ENCODE measurements at regions not wholly inside any gene's neighbourhood (a gene's known extent, or its start where the extent isn't known, plus 50 kb on each side); places are given as distances from the start of the nearest gene placed in this dataset.
"Not testable (repeated sequence)": the region's sequence is repeated elsewhere in the genome, so short reads cannot be mapped to it uniquely, and the experiment has no call there.

DNA sequence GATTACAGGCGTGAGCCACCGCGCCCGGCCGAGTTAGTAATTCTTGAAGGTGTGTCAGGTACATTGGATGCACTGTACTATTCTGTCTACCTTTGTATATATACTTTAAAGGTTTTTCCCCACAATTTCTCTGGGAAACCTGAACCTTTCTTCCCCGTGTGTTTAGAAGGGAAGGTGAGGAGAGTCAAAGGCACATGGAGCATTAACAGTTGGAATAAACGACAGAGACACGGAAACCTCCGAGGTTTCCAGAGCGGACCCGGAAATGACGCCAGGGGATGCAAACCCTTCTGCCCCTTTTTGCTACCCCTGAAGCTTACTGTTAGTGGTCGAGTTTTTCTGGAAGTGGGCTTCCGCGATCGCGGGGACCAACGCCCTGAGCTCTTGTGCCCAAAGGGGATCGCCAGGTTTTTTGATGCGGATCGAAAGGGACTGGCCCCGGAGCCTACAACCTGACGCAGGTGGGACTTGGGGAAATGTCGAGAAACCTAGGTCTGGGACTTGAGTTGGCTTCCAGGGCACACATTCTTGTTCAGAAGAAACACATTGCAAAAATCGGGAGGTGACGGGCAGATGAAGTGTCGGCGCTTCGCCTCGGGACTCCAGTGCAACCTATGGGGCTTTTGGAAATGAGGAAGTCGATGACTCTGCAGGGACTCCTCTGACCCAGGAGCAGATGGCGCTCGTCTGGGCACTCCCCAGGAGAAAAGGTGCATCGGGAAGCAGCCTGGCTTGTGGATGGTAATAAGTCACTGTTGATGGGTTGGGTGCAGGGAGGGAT lies 218.2 kb downstream of the OR2B2 start:
- peak; percentile 63 for DNase-seq (ENCODE audit: extremely low read depth, insufficient read length)
- TF ChIP-seq, protein P1, sequence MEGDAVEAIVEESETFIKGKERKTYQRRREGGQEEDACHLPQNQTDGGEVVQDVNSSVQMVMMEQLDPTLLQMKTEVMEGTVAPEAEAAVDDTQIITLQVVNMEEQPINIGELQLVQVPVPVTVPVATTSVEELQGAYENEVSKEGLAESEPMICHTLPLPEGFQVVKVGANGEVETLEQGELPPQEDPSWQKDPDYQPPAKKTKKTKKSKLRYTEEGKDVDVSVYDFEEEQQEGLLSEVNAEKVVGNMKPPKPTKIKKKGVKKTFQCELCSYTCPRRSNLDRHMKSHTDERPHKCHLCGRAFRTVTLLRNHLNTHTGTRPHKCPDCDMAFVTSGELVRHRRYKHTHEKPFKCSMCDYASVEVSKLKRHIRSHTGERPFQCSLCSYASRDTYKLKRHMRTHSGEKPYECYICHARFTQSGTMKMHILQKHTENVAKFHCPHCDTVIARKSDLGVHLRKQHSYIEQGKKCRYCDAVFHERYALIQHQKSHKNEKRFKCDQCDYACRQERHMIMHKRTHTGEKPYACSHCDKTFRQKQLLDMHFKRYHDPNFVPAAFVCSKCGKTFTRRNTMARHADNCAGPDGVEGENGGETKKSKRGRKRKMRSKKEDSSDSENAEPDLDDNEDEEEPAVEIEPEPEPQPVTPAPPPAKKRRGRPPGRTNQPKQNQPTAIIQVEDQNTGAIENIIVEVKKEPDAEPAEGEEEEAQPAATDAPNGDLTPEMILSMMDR (IDR thresholded peaks at IDR 0.05; ENCODE audit: insufficient read depth, low read length, poor library complexity, severe bottlenecking) = no peak
- H3K36me3 ChIP-seq (ENCODE audit: control insufficient read depth, insufficient read depth, low read length) = no peaks in the 10 kb centered on the region
- peak overlapping the region; percentile 71 for H3K4me3 ChIP-seq (replicated peaks; ENCODE audit: low read depth, low read length)
- H3K27me3 ChIP-seq (replicated peaks; ENCODE audit: control insufficient read depth, insufficient read depth, low read length) = no peaks in the 10 kb centered on the region

GRCh38 chr6:27692133-27692532 lies 219.2 kb upstream of the ZNF184 start:
- not testable (repeated sequence) for H3K27me3 ChIP-seq (replicated peaks; ENCODE audit: control insufficient read depth, insufficient read depth, low read length); DNase-seq (ENCODE audit: extremely low read depth, insufficient read length); H3K36me3 ChIP-seq (ENCODE audit: control insufficient read depth, insufficient read depth, low read length); H3K4me3 ChIP-seq (replicated peaks; ENCODE audit: low read depth, low read length)

DNA sequence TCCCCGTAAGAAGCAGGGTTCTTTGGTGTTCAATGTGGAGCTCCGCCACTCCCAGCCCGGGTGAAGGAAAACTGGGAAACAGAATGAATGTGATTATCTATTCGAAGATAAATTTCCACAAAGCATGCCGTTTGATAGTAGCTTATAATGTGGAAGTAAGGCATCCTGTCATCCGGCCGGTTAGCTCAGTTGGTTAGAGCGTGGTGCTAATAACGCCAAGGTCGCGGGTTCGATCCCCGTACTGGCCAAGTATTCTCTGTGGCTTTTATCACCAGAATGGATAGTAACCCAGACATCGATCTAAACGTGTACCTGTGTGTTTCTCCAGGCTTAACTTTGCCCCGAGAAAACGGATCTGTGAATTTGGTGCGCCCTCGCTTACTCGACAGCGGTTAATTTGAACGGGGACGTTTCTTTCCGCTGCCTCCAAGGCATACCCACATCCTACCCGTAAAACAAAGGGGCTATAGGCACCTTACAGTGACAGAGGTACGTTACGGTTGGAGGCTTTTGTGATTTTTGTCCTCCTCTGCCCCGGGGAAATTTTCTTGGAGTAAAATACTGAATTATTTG lies 215.2 kb upstream of the ZNF184 start:
- TF ChIP-seq, protein P1 (IDR thresholded peaks at IDR 0.05; ENCODE audit: insufficient read depth, low read length, poor library complexity, severe bottlenecking) = no peak
- Histone ChIP-seq H3K4me3 (replicated peaks; ENCODE audit: low read depth, low read length) (peak overlapping the region; percentile 80), H3K27me3 (replicated peaks; ENCODE audit: control insufficient read depth, insufficient read depth, low read length) (no peaks in the 10 kb centered on the region), H3K36me3 (ENCODE audit: control insufficient read depth, insufficient read depth, low read length) (no peaks in the 10 kb centered on the region)
- DNase-seq (ENCODE audit: extremely low read depth, insufficient read length) = peak; percentile 79

DNA sequence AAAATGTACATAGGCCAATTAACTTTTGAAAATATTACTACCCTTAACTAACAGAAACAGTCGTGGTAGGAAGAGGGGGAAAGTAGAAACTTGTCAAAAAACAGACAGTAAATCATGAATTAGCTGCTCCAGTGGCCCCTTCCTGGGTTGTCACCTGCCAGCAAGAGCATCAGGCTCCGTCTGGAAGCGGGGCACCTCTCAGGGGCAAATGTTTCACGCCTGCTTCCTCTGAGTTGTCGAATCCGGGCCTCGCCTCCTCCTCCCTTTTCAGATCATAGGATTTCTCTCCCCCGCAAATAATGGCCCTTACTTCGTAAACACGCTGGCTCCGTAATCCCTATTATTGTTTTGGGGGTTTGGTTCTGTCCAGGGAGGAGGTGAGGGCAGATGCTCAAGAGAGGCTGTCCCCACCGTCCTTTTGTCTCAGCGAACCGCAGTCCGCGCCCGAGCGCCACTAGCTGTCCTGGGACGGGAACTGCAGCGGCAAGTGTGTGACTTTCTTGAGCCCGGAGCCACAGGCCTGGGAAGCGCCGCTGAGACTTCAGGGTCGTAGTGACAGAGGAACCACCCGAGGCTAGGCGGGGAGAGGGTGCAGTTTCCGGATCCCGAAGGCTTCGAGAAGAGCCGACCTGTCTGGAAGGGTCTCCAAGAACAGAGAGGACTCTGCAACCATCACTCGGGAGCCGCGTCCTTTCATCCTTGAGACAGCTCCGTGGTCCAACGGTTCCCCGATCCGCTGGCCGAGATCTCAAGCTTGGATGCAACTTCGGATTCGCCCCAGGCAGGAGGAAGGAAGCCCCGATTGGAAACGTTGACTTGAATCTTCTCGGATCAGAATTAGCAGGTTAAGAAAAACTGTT lies 214.5 kb upstream of the ZNF184 start:
- Histone ChIP-seq H3K27me3 (replicated peaks; ENCODE audit: control insufficient read depth, insufficient read depth, low read length) (no peaks in the 10 kb centered on the region), H3K36me3 (ENCODE audit: control insufficient read depth, insufficient read depth, low read length) (no peaks in the 10 kb centered on the region), H3K4me3 (replicated peaks; ENCODE audit: low read depth, low read length) (peak overlapping the region; percentile 80)
- peak; percentile 90 for DNase-seq (ENCODE audit: extremely low read depth, insufficient read length)
- TF ChIP-seq, protein P1 (IDR thresholded peaks at IDR 0.05; ENCODE audit: insufficient read depth, low read length, poor library complexity, severe bottlenecking) = peak; percentile 95

GRCh38 chr6:27685279-27685678 lies 212.4 kb upstream of the ZNF184 start:
- DNase-seq (ENCODE audit: extremely low read depth, insufficient read length) = no peak
- TF ChIP-seq, protein P1 (IDR thresholded peaks at IDR 0.05; ENCODE audit: insufficient read depth, low read length, poor library complexity, severe bottlenecking) = no peak

More at GRCh38 chr6:27685279-27685678, 212.4 kb upstream of the ZNF184 start:
- no peaks in the 10 kb centered on the region for H3K36me3 ChIP-seq (ENCODE audit: control insufficient read depth, insufficient read depth, low read length)
- no peaks in the 10 kb centered on the region for H3K27me3 ChIP-seq (replicated peaks; ENCODE audit: control insufficient read depth, insufficient read depth, low read length)
- no peak overlapping the region for H3K4me3 ChIP-seq (replicated peaks; ENCODE audit: low read depth, low read length)
